ENCODE measurements at regions not wholly inside any gene's neighbourhood (a gene's known extent, or its start where the extent isn't known, plus 50 kb on each side); places are given as distances from the start of the nearest gene placed in this dataset.

- Histone ChIP-seq H3K4me1 (ENCODE audit: control insufficient read depth, insufficient read depth, low read length) (no peaks in the 10 kb centered on the region), H3K9me3 (ENCODE audit: control insufficient read depth, low read length) (no peaks in the 10 kb centered on the region), H3K4me3 (ENCODE audit: insufficient read depth, low read depth, low read length) (no peak overlapping the region), H3K36me3 (ENCODE audit: control insufficient read depth, insufficient read depth, low read length) (no peaks in the 10 kb centered on the region), H3K27me3 (ENCODE audit: control insufficient read depth, insufficient read depth, low read length, poor library complexity, severe bottlenecking) (no peaks in the 10 kb centered on the region), H3K27ac (ENCODE audit: insufficient read depth, low read depth, low read length, poor library complexity, severe bottlenecking) (no peak overlapping the region)
- WGBS, 2 experiments = 94 to 95% methylated on average over 2 of the region's 2 CpGs
Measured at GRCh38 chr9:99567436-99567835, 254.2 kb upstream of the NR4A3 start.

- Histone ChIP-seq H3K4me3 (ENCODE audit: insufficient read depth, low read depth, low read length) (no peak overlapping the region), H3K9me3 (ENCODE audit: control insufficient read depth, low read length) (no peaks in the 10 kb centered on the region), H3K36me3 (ENCODE audit: control insufficient read depth, insufficient read depth, low read length) (no peaks in the 10 kb centered on the region), H3K27ac (ENCODE audit: insufficient read depth, low read depth, low read length, poor library complexity, severe bottlenecking) (no peak overlapping the region), H3K4me1 (ENCODE audit: control insufficient read depth, insufficient read depth, low read length) (no peaks in the 10 kb centered on the region), H3K27me3 (ENCODE audit: control insufficient read depth, insufficient read depth, low read length, poor library complexity, severe bottlenecking) (no peaks in the 10 kb centered on the region)
- WGBS, 2 experiments = 89 to 91% methylated on average over 2 of the region's 2 CpGs
Measured at GRCh38 chr9:99569840-99570239, 251.8 kb upstream of the NR4A3 start.

DNA sequence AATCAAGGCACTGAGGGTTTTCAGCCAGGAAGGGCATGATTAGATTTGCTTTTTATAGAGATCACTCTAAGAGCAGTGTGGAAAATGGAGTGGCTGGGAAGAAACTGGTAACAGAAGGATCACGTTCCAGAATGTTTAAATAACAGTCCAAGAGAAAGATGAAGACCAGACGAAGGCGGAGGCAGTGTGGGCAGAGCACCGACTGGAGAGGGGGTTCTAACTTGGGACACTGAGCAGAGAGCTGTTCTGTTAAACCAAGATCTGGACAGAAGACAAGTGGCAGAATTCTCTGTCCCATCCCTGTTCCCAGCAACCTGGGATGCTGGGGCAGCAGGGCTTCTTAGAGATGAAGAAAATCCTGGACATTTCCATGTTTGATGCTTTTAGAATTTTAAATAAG, 249.1 kb upstream of the NR4A3 start:
- no peak overlapping the region for H3K4me3 ChIP-seq (ENCODE audit: insufficient read depth, low read depth, low read length)
- WGBS, 2 experiments = 91 to 94% methylated on average over 4 of the region's 4 CpGs
- no peak overlapping the region for H3K27ac ChIP-seq (ENCODE audit: insufficient read depth, low read depth, low read length, poor library complexity, severe bottlenecking)
- H3K27me3 ChIP-seq (ENCODE audit: control insufficient read depth, insufficient read depth, low read length, poor library complexity, severe bottlenecking) = no peaks in the 10 kb centered on the region
- H3K9me3 ChIP-seq (ENCODE audit: control insufficient read depth, low read length) = no peaks in the 10 kb centered on the region
- H3K4me1 ChIP-seq (ENCODE audit: control insufficient read depth, insufficient read depth, low read length) = no peaks in the 10 kb centered on the region
- no peaks in the 10 kb centered on the region for H3K36me3 ChIP-seq (ENCODE audit: control insufficient read depth, insufficient read depth, low read length)

DNA sequence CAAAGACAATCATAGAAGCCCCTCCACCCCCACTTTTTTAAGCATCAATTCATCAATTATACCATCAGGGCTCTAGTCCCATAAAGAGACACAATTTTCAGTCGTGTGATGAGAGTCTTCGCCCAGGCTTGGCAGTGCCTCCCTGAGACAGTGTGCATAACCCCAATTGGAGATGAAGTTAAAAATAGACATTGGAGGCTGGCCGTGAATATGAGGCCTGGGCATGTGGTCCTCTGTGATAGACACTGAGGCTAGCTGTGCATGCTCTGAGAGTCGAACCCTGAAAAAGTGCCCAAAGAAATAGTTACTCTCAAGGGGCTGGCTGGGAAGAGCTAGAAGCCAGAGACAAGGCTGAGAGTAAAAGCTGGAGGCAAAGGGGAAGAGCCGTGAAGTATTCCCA, 248.6 kb upstream of the NR4A3 start:
- WGBS, 2 experiments = 95 to 96% methylated on average over 5 of the region's 5 CpGs
- no peaks in the 10 kb centered on the region for H3K4me1 ChIP-seq (ENCODE audit: control insufficient read depth, insufficient read depth, low read length)
- no peaks in the 10 kb centered on the region for H3K9me3 ChIP-seq (ENCODE audit: control insufficient read depth, low read length)
- no peaks in the 10 kb centered on the region for H3K27me3 ChIP-seq (ENCODE audit: control insufficient read depth, insufficient read depth, low read length, poor library complexity, severe bottlenecking)
- H3K4me3 ChIP-seq (ENCODE audit: insufficient read depth, low read depth, low read length) = no peak overlapping the region
- no peak overlapping the region for H3K27ac ChIP-seq (ENCODE audit: insufficient read depth, low read depth, low read length, poor library complexity, severe bottlenecking)
- H3K36me3 ChIP-seq (ENCODE audit: control insufficient read depth, insufficient read depth, low read length) = no peaks in the 10 kb centered on the region

DNA sequence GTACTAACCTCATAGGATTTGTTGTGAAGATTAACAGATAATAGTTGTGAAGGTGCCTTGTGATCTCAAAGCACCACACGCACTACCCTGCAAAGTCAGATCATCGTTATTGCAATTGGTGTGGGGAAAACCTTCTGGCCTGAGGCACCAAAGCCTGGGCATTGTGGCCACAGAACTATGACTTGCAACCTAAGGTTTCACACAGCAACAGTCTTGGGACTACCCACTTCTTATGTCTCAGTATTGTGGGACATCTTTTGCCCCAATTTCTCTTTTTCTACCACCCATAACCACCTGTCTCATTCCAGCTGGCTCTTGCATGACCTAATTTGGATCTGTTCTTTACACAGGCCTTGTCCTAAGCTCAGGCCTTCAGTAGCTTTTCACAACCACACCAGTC, 247.8 kb upstream of the NR4A3 start:
- Histone ChIP-seq H3K27ac (ENCODE audit: insufficient read depth, low read depth, low read length, poor library complexity, severe bottlenecking) (no peak overlapping the region), H3K4me1 (ENCODE audit: control insufficient read depth, insufficient read depth, low read length) (no peaks in the 10 kb centered on the region), H3K9me3 (ENCODE audit: control insufficient read depth, low read length) (no peaks in the 10 kb centered on the region), H3K27me3 (ENCODE audit: control insufficient read depth, insufficient read depth, low read length, poor library complexity, severe bottlenecking) (no peaks in the 10 kb centered on the region), H3K36me3 (ENCODE audit: control insufficient read depth, insufficient read depth, low read length) (no peaks in the 10 kb centered on the region), H3K4me3 (ENCODE audit: insufficient read depth, low read depth, low read length) (no peak overlapping the region)
- WGBS, 2 experiments = 98 to 100% methylated on average over 2 of the region's 2 CpGs

DNA sequence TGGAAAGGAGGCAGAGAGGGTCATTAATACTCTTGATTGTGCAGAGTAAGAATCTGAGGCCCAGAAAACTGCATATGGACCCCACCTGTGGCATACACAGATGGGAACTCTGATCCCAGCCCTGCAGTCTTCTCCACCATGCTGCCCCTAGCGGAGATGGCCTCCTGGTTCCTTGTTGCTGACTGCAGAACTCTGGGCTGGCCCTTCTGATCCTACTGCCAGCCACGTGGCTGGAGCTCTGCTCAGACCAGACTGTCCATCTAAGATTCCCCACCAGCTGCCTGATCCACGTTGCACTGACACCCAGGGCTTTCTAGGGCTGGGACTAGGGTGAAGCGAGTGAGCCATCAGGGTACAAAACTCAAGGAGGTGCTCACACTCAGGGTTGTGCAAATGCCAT, 245.7 kb upstream of the NR4A3 start:
- Histone ChIP-seq H3K4me1 (ENCODE audit: control insufficient read depth, insufficient read depth, low read length) (no peaks in the 10 kb centered on the region), H3K27me3 (ENCODE audit: control insufficient read depth, insufficient read depth, low read length, poor library complexity, severe bottlenecking) (no peaks in the 10 kb centered on the region), H3K4me3 (ENCODE audit: insufficient read depth, low read depth, low read length) (no peak overlapping the region), H3K36me3 (ENCODE audit: control insufficient read depth, insufficient read depth, low read length) (no peaks in the 10 kb centered on the region), H3K27ac (ENCODE audit: insufficient read depth, low read depth, low read length, poor library complexity, severe bottlenecking) (no peak overlapping the region), H3K9me3 (ENCODE audit: control insufficient read depth, low read length) (no peaks in the 10 kb centered on the region)
- 87 to 90% methylated on average over 4 of the region's 4 CpGs for WGBS, 2 experiments

DNA sequence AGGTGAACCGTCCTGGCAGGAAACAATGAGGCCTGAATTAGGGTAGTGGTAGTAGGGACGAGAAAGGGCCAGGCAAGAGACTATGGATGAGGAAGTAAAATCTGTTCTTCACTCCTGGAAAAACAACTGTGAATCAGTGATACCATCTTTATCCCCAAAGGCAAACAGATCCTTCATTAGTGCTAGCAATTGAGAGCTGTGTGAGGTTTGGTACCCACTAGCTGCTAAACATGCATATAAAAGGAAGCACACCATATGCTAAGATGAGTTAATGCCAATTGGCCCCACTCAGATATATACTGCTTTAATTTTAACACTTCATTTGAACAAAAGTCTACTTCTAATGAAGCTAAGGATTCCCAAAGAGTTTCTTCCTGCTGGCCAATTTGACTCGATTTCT, 244.8 kb upstream of the NR4A3 start:
- H3K36me3 ChIP-seq (ENCODE audit: control insufficient read depth, insufficient read depth, low read length) = no peaks in the 10 kb centered on the region
- no peak overlapping the region for H3K27ac ChIP-seq (ENCODE audit: insufficient read depth, low read depth, low read length, poor library complexity, severe bottlenecking)
- WGBS, 2 experiments = 81 to 82% methylated on average over 3 of the region's 3 CpGs
- H3K9me3 ChIP-seq (ENCODE audit: control insufficient read depth, low read length) = no peaks in the 10 kb centered on the region
- H3K4me3 ChIP-seq (ENCODE audit: insufficient read depth, low read depth, low read length) = no peak overlapping the region
- H3K4me1 ChIP-seq (ENCODE audit: control insufficient read depth, insufficient read depth, low read length) = no peaks in the 10 kb centered on the region
- no peaks in the 10 kb centered on the region for H3K27me3 ChIP-seq (ENCODE audit: control insufficient read depth, insufficient read depth, low read length, poor library complexity, severe bottlenecking)

- no peak overlapping the region for H3K27ac ChIP-seq (ENCODE audit: insufficient read depth, low read depth, low read length, poor library complexity, severe bottlenecking)
- H3K4me1 ChIP-seq (ENCODE audit: control insufficient read depth, insufficient read depth, low read length) = no peaks in the 10 kb centered on the region
- H3K36me3 ChIP-seq (ENCODE audit: control insufficient read depth, insufficient read depth, low read length) = no peaks in the 10 kb centered on the region
- H3K27me3 ChIP-seq (ENCODE audit: control insufficient read depth, insufficient read depth, low read length, poor library complexity, severe bottlenecking) = no peaks in the 10 kb centered on the region
- no peak overlapping the region for H3K4me3 ChIP-seq (ENCODE audit: insufficient read depth, low read depth, low read length)
- WGBS, 2 experiments = 90 to 96% methylated on average over 2 of the region's 2 CpGs
- H3K9me3 ChIP-seq (ENCODE audit: control insufficient read depth, low read length) = no peaks in the 10 kb centered on the region
Measured at GRCh38 chr9:99577351-99577750, 244.3 kb upstream of the NR4A3 start.

GRCh38 chr9:99578666-99579065, 243.0 kb upstream of the NR4A3 start:
- H3K27ac ChIP-seq (ENCODE audit: insufficient read depth, low read depth, low read length, poor library complexity, severe bottlenecking) = no peak overlapping the region
- H3K4me3 ChIP-seq (ENCODE audit: insufficient read depth, low read depth, low read length) = no peak overlapping the region
- no CpG with 5 or more reads among the region's 1 CpG for WGBS, 2 experiments
- no peaks in the 10 kb centered on the region for H3K9me3 ChIP-seq (ENCODE audit: control insufficient read depth, low read length)
- no peaks in the 10 kb centered on the region for H3K4me1 ChIP-seq (ENCODE audit: control insufficient read depth, insufficient read depth, low read length)
- H3K27me3 ChIP-seq (ENCODE audit: control insufficient read depth, insufficient read depth, low read length, poor library complexity, severe bottlenecking) = no peaks in the 10 kb centered on the region
- no peaks in the 10 kb centered on the region for H3K36me3 ChIP-seq (ENCODE audit: control insufficient read depth, insufficient read depth, low read length)

DNA sequence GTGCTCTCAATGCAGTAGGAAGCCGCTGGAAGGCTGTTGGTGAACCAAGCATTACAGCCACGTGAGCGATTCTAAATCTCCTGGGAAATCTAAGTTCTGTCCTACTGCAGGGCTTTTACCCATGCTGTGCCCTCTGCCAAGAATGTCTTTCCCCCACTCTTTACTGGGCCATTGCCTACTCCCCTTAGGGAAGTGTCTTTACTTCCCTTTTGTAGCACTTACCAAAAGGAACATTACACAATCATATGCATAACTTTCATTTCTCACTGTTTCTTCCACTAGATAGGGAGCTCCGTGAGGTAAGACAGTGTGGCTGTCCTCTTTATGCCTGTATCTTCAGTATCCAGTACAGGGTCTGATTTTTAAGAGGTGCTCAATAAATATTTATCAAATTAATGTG, 241.7 kb upstream of the NR4A3 start:
- Histone ChIP-seq H3K4me1 (ENCODE audit: control insufficient read depth, insufficient read depth, low read length) (no peaks in the 10 kb centered on the region), H3K27ac (ENCODE audit: insufficient read depth, low read depth, low read length, poor library complexity, severe bottlenecking) (no peak overlapping the region), H3K9me3 (ENCODE audit: control insufficient read depth, low read length) (no peaks in the 10 kb centered on the region), H3K27me3 (ENCODE audit: control insufficient read depth, insufficient read depth, low read length, poor library complexity, severe bottlenecking) (no peaks in the 10 kb centered on the region), H3K4me3 (ENCODE audit: insufficient read depth, low read depth, low read length) (no peak overlapping the region), H3K36me3 (ENCODE audit: control insufficient read depth, insufficient read depth, low read length) (no peaks in the 10 kb centered on the region)
- WGBS, 2 experiments = 94 to 97% methylated on average over 4 of the region's 4 CpGs

GRCh38 chr9:99582814-99583213, 238.9 kb upstream of the NR4A3 start:
- no peaks in the 10 kb centered on the region for H3K27me3 ChIP-seq (ENCODE audit: control insufficient read depth, insufficient read depth, low read length, poor library complexity, severe bottlenecking)
- 93 to 94% methylated on average over 6 of the region's 6 CpGs for WGBS, 2 experiments
- H3K36me3 ChIP-seq (ENCODE audit: control insufficient read depth, insufficient read depth, low read length) = no peaks in the 10 kb centered on the region
- H3K9me3 ChIP-seq (ENCODE audit: control insufficient read depth, low read length) = no peaks in the 10 kb centered on the region
- no peak overlapping the region for H3K27ac ChIP-seq (ENCODE audit: insufficient read depth, low read depth, low read length, poor library complexity, severe bottlenecking)
- no peaks in the 10 kb centered on the region for H3K4me1 ChIP-seq (ENCODE audit: control insufficient read depth, insufficient read depth, low read length)
- H3K4me3 ChIP-seq (ENCODE audit: insufficient read depth, low read depth, low read length) = no peak overlapping the region

Data from ectodermal cell (in vitro differentiated cells).